ENCODE measurements at regions not wholly inside any gene's neighbourhood (a gene's known extent, or its start where the extent isn't known, plus 50 kb on each side); places are given as distances from the start of the nearest gene placed in this dataset.
A peak's percentile ranks its signal among the peaks of the same experiment; 100 is the strongest.

GRCh38 chr11:27894552-27894951 is 194.3 kb upstream of the BDNF start:
- ChIA-PET CTCF (no interaction called here), POLR2A (no interaction called here)
- Histone ChIP-seq H3K4me3 (ENCODE audit: low read depth, low read length) (no peak overlapping the region), H3K36me3 (ENCODE audit: control insufficient read depth, insufficient read depth, low read length) (no peaks in the 10 kb centered on the region), H3K27me3 (replicated peaks; ENCODE audit: control insufficient read depth, insufficient read depth, low read length) (no peaks in the 10 kb centered on the region), H3K9me3 (no peaks in the 10 kb centered on the region), H3K4me1 (peaks cover 13% of the 10 kb centered on the region)
- H3K27me3 Mint-ChIP-seq (ENCODE audit: insufficient read depth, unreplicated experiment) = no peaks in the 10 kb centered on the region
- no peak overlapping the region for H3K4me3 Mint-ChIP-seq (ENCODE audit: unreplicated experiment)
- H3K27ac Mint-ChIP-seq (ENCODE audit: unreplicated experiment) = no peak overlapping the region
- intact Hi-C loops (cut with micrococcal nuclease; ENCODE audit: unreplicated experiment) = no loop called here
- DNase-seq = no peak
- no peak for TF ChIP-seq CTCF (IDR thresholded peaks at IDR 0.05; ENCODE audit: insufficient read depth in 1 of 2, low read depth in 1 of 2, low read length in 1 of 2, severe bottlenecking in 1 of 2, unreplicated experiment in 1 of 2)
- no TSS peak for BruUV-seq (replicated peaks)
- peaks cover 21% of the 10 kb centered on the region for H3K9me3 Mint-ChIP-seq (ENCODE audit: unreplicated experiment)
- H3K4me1 Mint-ChIP-seq (ENCODE audit: low read depth, unreplicated experiment) = peaks cover 10% of the 10 kb centered on the region
- H3K36me3 Mint-ChIP-seq (ENCODE audit: insufficient read depth, unreplicated experiment) = no peaks in the 10 kb centered on the region

GRCh38 chr11:27886857-27887256 is 186.6 kb upstream of the BDNF start:
- Mint-ChIP-seq H3K4me1 (ENCODE audit: low read depth, unreplicated experiment) (peaks cover 11% of the 10 kb centered on the region), H3K36me3 (ENCODE audit: insufficient read depth, unreplicated experiment) (no peaks in the 10 kb centered on the region), H3K27ac (ENCODE audit: unreplicated experiment) (no peak overlapping the region), H3K4me3 (ENCODE audit: unreplicated experiment) (no peak overlapping the region), H3K27me3 (ENCODE audit: insufficient read depth, unreplicated experiment) (no peaks in the 10 kb centered on the region), H3K9me3 (ENCODE audit: unreplicated experiment) (peaks cover 30% of the 10 kb centered on the region)
- no peak for TF ChIP-seq CTCF (IDR thresholded peaks at IDR 0.05; ENCODE audit: insufficient read depth in 1 of 2, low read depth in 1 of 2, low read length in 1 of 2, severe bottlenecking in 1 of 2, unreplicated experiment in 1 of 2)
- Histone ChIP-seq H3K36me3 (ENCODE audit: control insufficient read depth, insufficient read depth, low read length) (no peaks in the 10 kb centered on the region), H3K4me3 (ENCODE audit: low read depth, low read length) (no peak overlapping the region), H3K4me1 (peaks cover 19% of the 10 kb centered on the region), H3K27me3 (replicated peaks; ENCODE audit: control insufficient read depth, insufficient read depth, low read length) (no peaks in the 10 kb centered on the region), H3K9me3 (peaks cover 5% of the 10 kb centered on the region; the same call in 1 of the 2 replicates)
- ChIA-PET POLR2A (no interaction called here), CTCF (no interaction called here)
- BruUV-seq (replicated peaks) = no TSS peak
- no peak for DNase-seq
- intact Hi-C loops (cut with micrococcal nuclease; ENCODE audit: unreplicated experiment) = loop anchor here (10.0 kb wide), 2 partner anchors 708 to 808 kb away; no protein-coding TSS in a partner anchor

- Mint-ChIP-seq H3K9me3 (ENCODE audit: unreplicated experiment) (peaks cover 20% of the 10 kb centered on the region), H3K27me3 (ENCODE audit: insufficient read depth, unreplicated experiment) (no peaks in the 10 kb centered on the region), H3K4me1 (ENCODE audit: low read depth, unreplicated experiment) (peaks cover 21% of the 10 kb centered on the region), H3K27ac (ENCODE audit: unreplicated experiment) (peak overlapping the region; percentile 84), H3K36me3 (ENCODE audit: insufficient read depth, unreplicated experiment) (no peaks in the 10 kb centered on the region), H3K4me3 (ENCODE audit: unreplicated experiment) (peak overlapping the region; percentile 20)
- ChIA-PET POLR2A (interaction anchor here (0.6 kb wide), 2 partner anchors 163 to 409 kb away, joined by 3 to 4 read pairs; partner anchors contain the start of gene LGR4), CTCF (no interaction called here)
- peak; percentile 59 to 62 for DNase-seq
- TF ChIP-seq CTCF (IDR thresholded peaks at IDR 0.05; ENCODE audit: insufficient read depth in 1 of 2, low read depth in 1 of 2, low read length in 1 of 2, severe bottlenecking in 1 of 2, unreplicated experiment in 1 of 2) = no peak
- H3K4me3 ChIP-seq (ENCODE audit: low read depth, low read length) = no peak overlapping the region
- H3K36me3 ChIP-seq (ENCODE audit: control insufficient read depth, insufficient read depth, low read length) = no peaks in the 10 kb centered on the region
- H3K9me3 ChIP-seq = peaks cover 5% of the 10 kb centered on the region; the same call in 1 of the 2 replicates
- no peaks in the 10 kb centered on the region for H3K27me3 ChIP-seq (replicated peaks; ENCODE audit: control insufficient read depth, insufficient read depth, low read length)
- BruUV-seq (replicated peaks) = no TSS peak
- intact Hi-C loops (cut with micrococcal nuclease; ENCODE audit: unreplicated experiment) = loop anchor here (1.0 to 10.0 kb wide), 6 partner anchors 14 to 813 kb away; no protein-coding TSS in a partner anchor
- peaks cover 36% of the 10 kb centered on the region for H3K4me1 ChIP-seq
Observed at GRCh38 chr11:27882066-27882697, 181.9 kb upstream of the BDNF start.
